ENCODE measurements at regions not wholly inside any gene's neighbourhood (a gene's known extent, or its start where the extent isn't known, plus 50 kb on each side); places are given as distances from the start of the nearest gene placed in this dataset.

- no peak for DNase-seq (ENCODE audit: low read depth in 3 of 3, low spot score in 1 of 3)
These were observed 103.9 kb upstream of the SASH1 start for GRCh38 chr6:148238713-148239112.

DNA sequence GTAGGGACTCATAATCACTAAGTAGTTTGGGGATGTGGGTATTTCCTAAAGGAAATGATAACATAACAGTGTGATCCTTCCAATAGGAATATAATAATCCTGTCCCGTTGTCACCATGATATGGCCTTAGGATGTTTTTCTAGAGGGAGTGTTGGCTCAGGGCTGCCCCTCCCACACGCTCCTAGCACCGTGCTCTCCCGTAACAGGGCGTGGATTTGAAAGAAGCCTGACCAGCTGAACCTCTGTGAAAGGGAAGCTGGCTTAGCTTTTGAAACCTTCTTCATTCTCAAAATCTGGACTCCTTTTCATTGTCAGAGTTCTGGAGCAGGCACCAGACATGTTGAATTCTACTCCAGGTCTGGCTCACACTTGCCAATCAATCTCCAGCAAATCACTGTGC, 103.4 kb upstream of the SASH1 start:
- no peak for DNase-seq (ENCODE audit: low read depth in 3 of 3, low spot score in 1 of 3)

DNA sequence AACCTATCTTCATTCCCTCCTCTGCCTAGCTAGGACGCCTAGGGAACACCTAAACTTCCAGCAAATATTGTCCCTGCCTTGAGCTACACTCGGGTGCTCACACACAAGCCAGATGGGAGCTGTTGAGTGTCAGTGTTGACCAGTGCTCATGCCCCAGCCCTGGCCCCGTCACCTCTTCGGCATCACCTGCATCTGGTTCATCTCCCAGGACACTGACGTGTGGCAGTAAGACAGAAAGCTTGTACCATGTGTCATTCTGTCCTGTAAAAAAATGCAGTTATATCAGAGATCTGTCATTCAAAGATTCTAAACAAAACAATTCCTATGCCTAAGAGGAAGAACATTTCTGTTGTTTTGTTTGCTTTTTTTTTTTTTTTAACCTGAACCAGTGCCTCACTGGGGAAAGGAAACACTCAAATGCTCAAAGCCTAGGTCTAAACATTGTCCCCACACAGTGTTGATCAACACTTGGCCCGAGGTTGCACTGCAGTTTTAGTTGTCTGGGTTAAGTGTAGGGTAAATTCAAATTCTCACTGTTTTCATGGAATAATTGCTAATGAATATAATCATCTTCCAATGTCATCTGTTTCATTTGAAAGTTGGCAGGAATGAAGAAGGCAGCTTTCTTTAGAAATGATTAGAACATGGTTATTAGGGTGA, 102.7 kb upstream of the SASH1 start:
- no peak for DNase-seq (ENCODE audit: low read depth in 3 of 3, low spot score in 1 of 3)

- DNase-seq (ENCODE audit: low read depth in 3 of 3, low spot score in 1 of 3), result no peak
These were observed 102.2 kb upstream of the SASH1 start for GRCh38 chr6:148240461-148240840.

DNA sequence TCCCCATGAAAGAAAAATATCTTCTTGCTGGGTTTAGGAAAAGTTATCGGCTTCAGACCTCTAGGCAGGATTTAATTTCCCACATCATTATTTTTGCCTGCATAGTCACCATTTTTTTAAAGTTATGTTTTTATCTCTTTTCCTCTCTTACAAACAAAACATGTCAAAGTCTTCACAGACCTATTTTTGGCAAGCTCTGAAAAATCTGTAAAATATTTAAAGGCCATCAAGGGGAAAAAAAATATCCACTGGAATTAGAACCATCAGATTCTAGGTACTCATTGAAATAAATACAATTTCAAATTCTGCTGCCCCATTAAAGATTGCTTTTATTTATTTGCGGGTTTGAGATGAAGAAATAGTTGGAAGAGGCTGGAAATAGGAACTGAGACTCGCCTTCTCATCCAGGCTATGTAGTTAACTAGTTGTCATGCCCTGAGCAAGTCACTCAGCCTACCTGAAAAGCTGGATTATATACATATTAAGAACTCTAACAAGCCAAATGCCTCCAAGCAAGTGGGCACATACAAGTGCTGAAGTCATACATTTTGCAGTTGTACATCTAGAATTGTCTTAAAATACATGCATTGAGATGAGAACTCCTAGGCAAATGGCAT, 101.7 kb upstream of the SASH1 start:
- DNase-seq (ENCODE audit: low read depth in 3 of 3, low spot score in 1 of 3), result no peak

DNA sequence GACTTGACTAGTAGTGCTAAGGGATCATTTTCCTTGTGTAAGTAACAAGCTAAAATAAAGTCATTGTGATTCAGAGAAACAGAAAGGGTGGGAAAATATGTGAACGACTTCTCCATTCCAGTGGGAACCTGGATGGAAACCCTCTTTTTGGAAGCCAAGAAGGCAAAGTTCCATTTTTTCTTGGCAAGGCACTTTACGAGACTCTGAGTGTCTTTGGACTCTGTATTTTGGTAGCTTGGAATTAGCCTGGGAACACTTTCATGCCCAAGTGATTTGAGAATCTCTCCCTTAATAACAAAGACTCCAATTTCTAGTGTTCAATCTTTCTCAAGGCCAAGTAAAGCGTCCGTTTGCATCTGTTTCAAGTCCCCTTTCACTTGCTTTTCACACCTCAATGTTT, 100.5 kb upstream of the SASH1 start:
- DNase-seq (ENCODE audit: low read depth in 3 of 3, low spot score in 1 of 3), result no peak

GRCh38 chr6:148244217-148244935, 98.3 kb upstream of the SASH1 start:
- no peak for DNase-seq (ENCODE audit: low read depth in 3 of 3, low spot score in 1 of 3)

DNA sequence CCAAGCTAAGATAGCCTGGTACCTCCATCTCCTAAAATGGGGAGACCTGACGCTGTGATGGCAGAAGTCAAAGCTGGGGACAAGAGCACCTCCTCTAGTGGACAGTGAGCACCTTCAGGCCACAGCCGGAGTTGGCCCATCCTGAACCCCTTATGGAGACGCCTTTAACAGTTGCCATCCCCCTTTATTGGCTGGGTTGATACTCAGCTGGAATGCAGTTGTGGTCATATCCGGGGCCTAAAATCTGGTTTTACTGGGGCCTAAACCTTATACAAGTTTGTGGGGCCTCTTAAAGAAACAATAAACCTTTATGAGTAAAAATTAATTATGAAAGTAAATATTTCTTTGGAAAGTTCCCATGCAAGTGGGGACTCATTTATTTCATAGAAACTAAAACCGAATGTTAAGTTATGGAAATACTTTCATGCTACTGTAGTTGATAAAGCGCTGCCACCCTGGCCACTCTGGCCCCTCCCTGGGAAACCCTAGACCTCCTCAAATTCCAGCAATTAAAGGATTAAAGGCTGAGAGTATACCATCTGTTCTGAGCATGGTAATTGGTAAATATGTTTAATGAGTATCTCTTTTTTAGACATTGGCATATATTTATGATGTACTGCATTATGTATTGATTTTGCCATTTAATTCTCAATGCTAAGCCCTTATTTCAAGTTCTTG, 95.1 kb upstream of the SASH1 start:
- DNase-seq (ENCODE audit: low read depth in 3 of 3, low spot score in 1 of 3), result no peak

GRCh38 chr6:148249160-148249559, 93.5 kb upstream of the SASH1 start:
- no peak for DNase-seq (ENCODE audit: low read depth in 3 of 3, low spot score in 1 of 3)

DNA sequence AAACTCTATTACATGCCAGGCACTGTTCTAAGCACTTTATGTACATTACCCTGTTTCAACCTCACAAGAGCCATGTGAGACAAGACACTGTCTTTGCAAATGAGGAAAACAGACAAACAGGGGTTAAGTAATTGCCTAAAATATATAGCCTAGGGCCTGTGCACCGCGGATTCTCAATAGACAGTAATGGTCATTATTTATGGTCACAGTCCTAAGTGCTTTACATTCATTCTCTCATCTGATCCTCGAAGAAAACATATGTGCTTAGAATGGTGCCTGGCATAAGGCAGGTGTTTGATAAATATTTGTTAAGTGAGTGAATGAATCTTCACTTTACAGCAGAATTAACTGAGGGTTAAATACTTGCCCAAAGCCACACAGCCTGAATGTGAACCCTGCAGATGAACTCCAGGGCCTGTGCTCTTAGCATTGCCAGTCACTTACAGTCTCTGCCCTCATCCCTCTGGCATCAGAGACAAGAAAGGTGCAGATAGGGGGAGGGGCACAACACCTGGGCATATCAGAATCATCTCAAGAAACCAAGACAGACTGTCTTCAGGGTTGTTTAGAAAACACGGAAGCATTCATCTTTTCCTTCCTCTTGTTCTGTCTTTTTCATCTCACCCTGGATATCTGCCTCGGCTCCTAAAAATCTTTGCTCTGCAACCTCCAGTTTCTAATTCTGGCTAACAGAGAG, 92.8 kb upstream of the SASH1 start:
- DNase-seq (ENCODE audit: low read depth in 3 of 3, low spot score in 1 of 3), result no peak

- no peak for DNase-seq (ENCODE audit: low read depth in 3 of 3, low spot score in 1 of 3)
These were observed 91.5 kb upstream of the SASH1 start for GRCh38 chr6:148250975-148251685.

- no peak for DNase-seq (ENCODE audit: low read depth in 3 of 3, low spot score in 1 of 3)
These were observed 90.7 kb upstream of the SASH1 start for GRCh38 chr6:148251891-148252290.

GRCh38 chr6:148257810-148258209, 84.8 kb upstream of the SASH1 start:
- no peak for DNase-seq (ENCODE audit: low read depth in 3 of 3, low spot score in 1 of 3)

DNA sequence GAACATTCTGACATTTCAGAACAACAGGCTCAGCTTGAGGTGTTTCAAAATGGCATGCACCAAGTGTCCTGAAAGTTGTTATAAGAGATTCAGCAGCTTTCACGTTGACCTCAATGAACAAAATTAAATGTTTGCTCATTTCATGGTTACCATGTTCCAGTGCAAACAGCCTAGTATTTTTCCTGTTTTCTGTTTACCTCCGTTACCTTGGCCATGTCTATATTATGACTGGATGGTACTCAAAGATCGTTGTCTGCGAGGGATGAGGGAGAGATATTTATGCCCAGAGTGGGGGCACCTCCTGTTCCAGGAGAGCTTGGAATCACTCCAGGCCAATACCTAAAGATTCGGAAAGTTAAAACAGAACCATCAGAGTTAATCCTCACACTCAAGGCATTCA, 83.8 kb upstream of the SASH1 start:
- no peak for DNase-seq (ENCODE audit: low read depth in 3 of 3, low spot score in 1 of 3)

GRCh38 chr6:148261470-148261869, 81.2 kb upstream of the SASH1 start:
- no peak for DNase-seq (ENCODE audit: low read depth in 3 of 3, low spot score in 1 of 3)

DNA sequence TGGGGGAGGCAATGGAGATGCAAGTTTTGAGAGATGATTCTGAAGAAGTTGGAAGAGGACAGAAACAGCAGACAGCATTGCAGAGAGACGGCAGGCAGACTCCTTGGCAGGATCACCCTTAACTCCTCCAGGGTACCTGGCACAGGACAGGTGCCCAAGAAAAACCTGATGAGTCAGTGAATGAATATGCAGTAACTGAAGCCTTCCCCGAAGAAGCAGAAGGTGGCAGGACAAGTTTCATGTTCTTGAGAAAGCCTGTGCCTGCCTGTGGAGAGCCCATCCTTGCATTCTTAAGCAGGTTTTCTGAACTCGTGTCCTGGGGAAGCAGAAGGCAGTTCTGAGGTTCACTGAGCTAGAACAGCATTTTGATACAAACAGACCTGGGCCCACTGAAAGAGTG, 79.6 kb upstream of the SASH1 start:
- DNase-seq (ENCODE audit: low read depth in 3 of 3, low spot score in 1 of 3), result no peak

DNA sequence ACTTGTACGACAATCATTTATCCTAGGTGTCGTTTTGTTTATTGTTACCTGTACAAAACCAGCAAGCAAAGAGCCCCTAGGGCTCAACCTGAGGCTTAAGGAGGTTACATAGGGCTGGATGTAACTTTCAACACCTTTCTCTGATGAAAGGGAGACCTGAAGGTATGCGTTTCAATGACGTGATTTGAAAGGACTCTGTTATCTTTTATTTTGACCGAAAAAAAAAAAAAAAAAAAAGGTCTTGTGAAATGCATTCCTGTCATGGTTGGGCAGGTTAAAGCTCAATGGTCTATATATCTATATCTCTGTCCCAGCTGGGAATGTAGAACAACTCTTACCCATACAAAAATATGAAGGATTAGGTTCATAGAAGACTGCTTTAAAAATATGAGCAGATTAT, 78.7 kb upstream of the SASH1 start:
- no peak for DNase-seq (ENCODE audit: low read depth in 3 of 3, low spot score in 1 of 3)

GRCh38 chr6:148265054-148265453, 77.6 kb upstream of the SASH1 start:
- DNase-seq (ENCODE audit: low read depth in 3 of 3, low spot score in 1 of 3), result no peak

DNA sequence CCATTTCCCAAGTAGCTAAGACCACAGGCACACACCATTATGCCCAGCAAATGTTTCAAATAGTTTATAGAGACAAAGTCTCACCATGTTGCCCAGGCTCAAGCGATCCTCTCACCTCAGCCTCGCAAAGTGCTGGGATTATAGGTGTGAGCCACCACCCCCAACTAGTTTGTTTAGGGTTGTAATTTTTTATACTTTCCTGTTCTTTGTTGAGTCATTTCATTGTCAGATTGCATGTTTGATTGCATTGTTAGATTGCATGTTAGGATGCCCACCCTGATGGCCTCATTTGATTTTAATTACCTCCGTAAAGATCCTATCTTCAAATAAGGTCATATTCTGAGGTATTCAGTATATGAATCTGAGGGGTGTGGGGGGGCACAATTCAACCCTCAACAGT, 73.3 kb upstream of the SASH1 start:
- no peak for DNase-seq (ENCODE audit: low read depth in 3 of 3, low spot score in 1 of 3)

GRCh38 chr6:148271711-148272439, 70.8 kb upstream of the SASH1 start:
- no peak for DNase-seq (ENCODE audit: low read depth in 3 of 3, low spot score in 1 of 3)
